MM.1S (cell line): ENCODE measurements at regions not wholly inside any gene's neighbourhood (a gene's known extent, or its start where the extent isn't known, plus 50 kb on each side); places are given as distances from the start of the nearest gene placed in this dataset.

Experiments
- EZH2 ChIP-seq: fragments of 300-600 bp; sonication (generic); optimal IDR thresholded peaks from 2 replicates; pipeline ENCODE3; 2017; ENCODE audit warnings: low read depth, mild to moderate bottlenecking, antibody characterized with exemption, low read length, mixed read lengths
- EZH2phosphoT487 ChIP-seq: fragments of 300-600 bp; sonication (generic); IDR thresholded peaks from 2 replicates; pipeline ENCODE4 v1.6.1; 2018; ENCODE audit warnings: antibody characterized with exemption, low read length
- TF ChIP-seq, protein P1 (sequence below): fragments of 300-600 bp; sonication (generic); IDR thresholded peaks from 2 replicates; pipeline ENCODE4 v1.5.1; 2016; ENCODE audit warnings: antibody characterized with exemption, low read length, mixed read lengths

DNA sequence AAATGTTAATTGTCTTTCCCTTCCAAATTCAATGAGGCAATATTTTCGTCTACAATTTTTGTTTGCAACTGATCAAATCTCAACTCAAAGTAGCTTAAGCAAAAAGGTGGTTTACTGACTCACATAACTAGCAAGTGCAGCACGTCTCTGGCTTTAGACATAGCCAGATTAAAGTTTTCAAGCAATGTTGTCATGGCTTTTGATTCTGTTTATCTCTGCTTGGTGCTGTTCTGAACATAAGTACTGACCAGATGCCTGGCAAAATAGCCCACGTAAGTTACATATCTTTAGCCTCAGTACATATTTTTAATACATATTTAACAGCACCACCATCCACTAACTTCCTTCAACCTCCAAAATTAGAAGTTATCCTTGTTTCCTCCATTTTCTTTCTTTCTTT, 877.9 kb downstream of the KCNMA1 start:
- TF ChIP-seq EZH2phosphoT487 = no peak
- TF ChIP-seq, protein P1, sequence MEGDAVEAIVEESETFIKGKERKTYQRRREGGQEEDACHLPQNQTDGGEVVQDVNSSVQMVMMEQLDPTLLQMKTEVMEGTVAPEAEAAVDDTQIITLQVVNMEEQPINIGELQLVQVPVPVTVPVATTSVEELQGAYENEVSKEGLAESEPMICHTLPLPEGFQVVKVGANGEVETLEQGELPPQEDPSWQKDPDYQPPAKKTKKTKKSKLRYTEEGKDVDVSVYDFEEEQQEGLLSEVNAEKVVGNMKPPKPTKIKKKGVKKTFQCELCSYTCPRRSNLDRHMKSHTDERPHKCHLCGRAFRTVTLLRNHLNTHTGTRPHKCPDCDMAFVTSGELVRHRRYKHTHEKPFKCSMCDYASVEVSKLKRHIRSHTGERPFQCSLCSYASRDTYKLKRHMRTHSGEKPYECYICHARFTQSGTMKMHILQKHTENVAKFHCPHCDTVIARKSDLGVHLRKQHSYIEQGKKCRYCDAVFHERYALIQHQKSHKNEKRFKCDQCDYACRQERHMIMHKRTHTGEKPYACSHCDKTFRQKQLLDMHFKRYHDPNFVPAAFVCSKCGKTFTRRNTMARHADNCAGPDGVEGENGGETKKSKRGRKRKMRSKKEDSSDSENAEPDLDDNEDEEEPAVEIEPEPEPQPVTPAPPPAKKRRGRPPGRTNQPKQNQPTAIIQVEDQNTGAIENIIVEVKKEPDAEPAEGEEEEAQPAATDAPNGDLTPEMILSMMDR = no peak
- TF ChIP-seq EZH2 = no peak
